NB4 (cell line): ENCODE measurements at regions not wholly inside any gene's neighbourhood (a gene's known extent, or its start where the extent isn't known, plus 50 kb on each side); places are given as distances from the start of the nearest gene placed in this dataset.
A peak's percentile ranks its signal among the peaks of the same experiment; 100 is the strongest.

Experiments
- DNase-seq: peaks from one replicate; pipeline ENCODE4 v3.0.0; 2010; ENCODE audit warnings: low read depth
- H3K4me3 ChIP-seq: one replicate; pipeline ENCODE4 v1.5.1; 2011; ENCODE audit warnings: mild to moderate bottlenecking, low read depth, low read length, moderate library complexity
- MAX ChIP-seq: IDR thresholded peaks from 2 replicates; pipeline ENCODE4 v1.6.1; 2011; ENCODE audit warnings: low read depth, low read length
- MYC ChIP-seq: IDR thresholded peaks from 2 replicates; pipeline ENCODE4 v1.6.1; 2011; ENCODE audit warnings: low read depth, low read length
- POLR2A ChIP-seq: IDR thresholded peaks from 2 replicates; pipeline ENCODE4 v1.6.1; 2011; ENCODE audit warnings: mild to moderate bottlenecking; ENCODE audit not compliant: insufficient read length; ENCODE audit errors: extremely low read depth
- TF ChIP-seq, protein P1 (sequence below): IDR thresholded peaks from one replicate; pipeline ENCODE4 v1.5.1; 2012; ENCODE audit warnings: low read depth, low read length

DNA sequence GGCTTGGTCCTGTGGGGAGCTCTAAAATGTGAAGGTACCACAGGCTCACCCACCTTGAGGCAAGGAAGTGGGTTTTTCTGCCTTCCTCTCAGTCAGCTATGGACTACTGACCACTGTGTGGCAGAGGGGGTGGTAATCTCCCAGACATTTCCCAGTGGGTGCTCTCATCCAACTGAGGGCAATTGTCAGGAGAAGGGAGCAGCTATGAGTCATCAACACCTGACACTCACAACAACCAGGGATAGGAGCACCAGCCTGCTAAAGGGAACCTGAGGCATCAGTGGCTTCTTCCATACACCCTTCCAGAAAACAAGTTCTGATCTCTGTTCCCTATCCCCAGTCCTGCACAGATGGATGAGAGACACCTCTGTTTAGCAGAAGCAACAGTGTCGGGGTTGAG is 468.8 kb downstream of the BCOR start:
- no peak for DNase-seq
- TF ChIP-seq MAX (no peak), MYC (no peak), POLR2A (no peak)
- TF ChIP-seq, protein P1, sequence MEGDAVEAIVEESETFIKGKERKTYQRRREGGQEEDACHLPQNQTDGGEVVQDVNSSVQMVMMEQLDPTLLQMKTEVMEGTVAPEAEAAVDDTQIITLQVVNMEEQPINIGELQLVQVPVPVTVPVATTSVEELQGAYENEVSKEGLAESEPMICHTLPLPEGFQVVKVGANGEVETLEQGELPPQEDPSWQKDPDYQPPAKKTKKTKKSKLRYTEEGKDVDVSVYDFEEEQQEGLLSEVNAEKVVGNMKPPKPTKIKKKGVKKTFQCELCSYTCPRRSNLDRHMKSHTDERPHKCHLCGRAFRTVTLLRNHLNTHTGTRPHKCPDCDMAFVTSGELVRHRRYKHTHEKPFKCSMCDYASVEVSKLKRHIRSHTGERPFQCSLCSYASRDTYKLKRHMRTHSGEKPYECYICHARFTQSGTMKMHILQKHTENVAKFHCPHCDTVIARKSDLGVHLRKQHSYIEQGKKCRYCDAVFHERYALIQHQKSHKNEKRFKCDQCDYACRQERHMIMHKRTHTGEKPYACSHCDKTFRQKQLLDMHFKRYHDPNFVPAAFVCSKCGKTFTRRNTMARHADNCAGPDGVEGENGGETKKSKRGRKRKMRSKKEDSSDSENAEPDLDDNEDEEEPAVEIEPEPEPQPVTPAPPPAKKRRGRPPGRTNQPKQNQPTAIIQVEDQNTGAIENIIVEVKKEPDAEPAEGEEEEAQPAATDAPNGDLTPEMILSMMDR = no peak
- no peak overlapping the region for H3K4me3 ChIP-seq

DNA sequence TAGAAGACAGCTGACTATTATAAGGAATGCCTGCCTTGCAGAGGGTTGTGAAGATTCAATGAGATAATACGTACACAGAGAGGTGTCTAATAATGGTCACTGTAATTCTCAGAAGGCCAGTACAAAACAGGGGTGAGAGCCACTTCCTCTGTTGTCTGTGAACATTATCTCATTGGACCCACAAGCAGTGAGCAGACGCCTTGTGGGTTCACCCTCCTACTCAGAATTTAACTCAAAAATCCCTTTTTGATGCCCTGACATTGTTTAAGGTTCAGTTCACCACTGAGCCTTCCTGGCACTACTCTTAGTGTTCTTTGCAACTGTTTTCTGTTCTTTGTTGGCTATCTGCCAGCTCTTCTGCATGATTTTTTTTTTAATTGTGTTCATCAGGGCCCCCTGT is 467.4 kb downstream of the BCOR start:
- no peak for DNase-seq
- no peak overlapping the region for H3K4me3 ChIP-seq
- TF ChIP-seq POLR2A (no peak), MAX (no peak), MYC (no peak)
- TF ChIP-seq, protein P1 = no peak

DNA sequence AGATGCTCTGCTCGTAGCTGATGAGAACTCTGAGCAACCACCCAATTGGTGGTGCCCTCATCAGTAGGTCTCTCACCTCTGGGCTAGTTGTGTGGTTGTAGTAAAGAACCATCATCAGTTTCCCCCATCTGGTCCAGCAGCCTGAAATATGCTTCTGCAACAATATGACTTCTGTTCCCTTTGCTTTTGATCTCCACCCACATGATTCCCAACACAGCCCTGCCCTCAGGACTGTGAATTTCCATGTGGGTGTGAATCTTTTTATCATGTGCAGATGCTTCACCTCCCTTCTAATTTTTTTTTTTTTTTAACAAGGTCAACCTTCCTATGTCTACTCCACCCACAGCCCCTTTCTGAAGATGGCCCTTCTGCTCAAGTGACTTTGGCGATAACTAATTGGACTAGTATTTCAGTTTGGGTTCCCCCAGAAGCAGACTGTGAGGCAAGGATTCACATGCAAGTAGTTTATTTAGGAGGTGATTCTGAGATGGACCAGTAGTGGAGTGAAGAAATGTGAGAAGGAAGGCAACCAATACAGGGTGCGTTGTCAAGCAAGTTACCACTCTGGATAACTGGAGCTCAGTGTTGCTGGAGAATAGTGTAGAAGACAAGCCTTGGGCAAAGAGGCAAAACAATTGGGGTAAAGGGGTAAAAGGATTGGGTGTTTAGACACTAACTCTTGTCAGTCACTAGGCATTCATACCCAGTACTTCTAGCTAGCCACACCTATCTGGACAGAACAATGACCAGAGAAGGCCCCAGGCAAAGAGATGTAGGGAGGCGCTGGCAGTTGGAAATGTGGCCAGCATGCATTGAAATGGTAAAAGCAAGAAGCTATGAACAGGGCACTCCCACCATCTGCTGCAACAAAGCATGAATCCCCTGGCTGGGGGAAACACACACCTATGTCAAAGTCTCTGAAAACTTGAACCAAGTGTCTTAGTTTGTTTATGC is 466.2 kb downstream of the BCOR start:
- no peak overlapping the region for H3K4me3 ChIP-seq
- TF ChIP-seq POLR2A (no peak), MYC (no peak), MAX (no peak)
- TF ChIP-seq, protein P1 = no peak
- no peak for DNase-seq

GRCh38 chrX:39633293-39633692 is 464.5 kb downstream of the BCOR start:
- DNase-seq = peak; percentile 90
- H3K4me3 ChIP-seq = no peak overlapping the region
- TF ChIP-seq MYC (peak; percentile 75), MAX (peak; percentile 79), POLR2A (no peak)
- TF ChIP-seq, protein P1 = no peak

GRCh38 chrX:39636481-39636880 is 461.3 kb downstream of the BCOR start:
- no peak for DNase-seq
- H3K4me3 ChIP-seq = no peak overlapping the region
- TF ChIP-seq MAX = no peak

DNA sequence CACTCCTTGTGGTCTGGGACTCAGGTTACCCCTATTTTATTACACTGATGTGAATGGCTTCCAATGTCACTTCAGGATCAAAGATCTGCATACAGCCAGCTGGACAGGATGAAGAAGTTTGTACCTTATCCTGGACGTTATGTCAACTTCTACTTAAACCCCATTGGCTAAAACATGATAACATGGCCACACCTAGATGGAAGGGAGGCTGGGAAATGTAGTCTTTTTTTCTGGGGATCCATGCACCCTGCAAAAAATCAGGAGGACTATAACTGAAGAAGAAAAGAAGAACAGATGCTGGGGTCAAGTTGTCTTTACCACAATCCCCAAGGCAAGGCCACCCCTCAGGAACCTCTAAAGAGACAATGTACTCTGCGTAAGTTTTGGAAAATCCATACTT is 459.2 kb downstream of the BCOR start:
- DNase-seq = no peak
- no peak overlapping the region for H3K4me3 ChIP-seq
- TF ChIP-seq POLR2A (no peak), MAX (no peak), MYC (no peak)
- TF ChIP-seq, protein P1 = no peak
